Keratinocyte (primary cell): ENCODE measurements at regions not wholly inside any gene's neighbourhood (a gene's known extent, or its start where the extent isn't known, plus 50 kb on each side); places are given as distances from the start of the nearest gene placed in this dataset.

Experiments used
- CTCF ChIP-seq, 3 experiments: IDR thresholded peaks in 1 of 3; conservative IDR thresholded peaks in 1 of 3; optimal IDR thresholded peaks in 1 of 3; 2 replicates in 2 of 3; 3 replicates in 1 of 3; pipeline versions ENCODE3 to v1.5.1; 2011; ENCODE audit warnings: low read length in 3 of 3, mild to moderate bottlenecking in 3 of 3, moderate library complexity in 2 of 3, control low read depth in 1 of 3, inconsistent platforms in 1 of 3; ENCODE audit not compliant: insufficient read depth in 2 of 3; ENCODE audit errors: extremely low read depth in 1 of 3
- EZH2 ChIP-seq: IDR thresholded peaks from one replicate; pipeline ENCODE4 v1.6.1; 2012; ENCODE audit warnings: inconsistent platforms, mild to moderate bottlenecking, low read length, moderate library complexity

- no peak for TF ChIP-seq CTCF (optimal IDR thresholded peaks at IDR 0.05 in 1 of 3, IDR thresholded peaks at IDR 0.05 in 1 of 3, conservative IDR thresholded peaks at IDR 0.05 in 1 of 3; ENCODE audit: extremely low read depth in 1 of 3, insufficient read depth in 2 of 3, low read length in 3 of 3)
- TF ChIP-seq EZH2: no peak
These were observed 337.2 kb upstream of the NAV3 start for GRCh38 chr12:77493302-77494168.
